GM19455 (cell line): ENCODE measurements at regions not wholly inside any gene's neighbourhood (a gene's known extent, or its start where the extent isn't known, plus 50 kb on each side); places are given as distances from the start of the nearest gene placed in this dataset.

Experiments used
- ATAC-seq: cut with Tn5 transposase; IDR thresholded peaks from one replicate; pipeline ENCODE4 v1.9.1; 2021; ENCODE audit not compliant: unreplicated experiment

GRCh38 chr3:106794442-106794841 is 582.8 kb upstream of the CCDC54 start:
- ATAC-seq, result no peak

- no peak for ATAC-seq
Observed at GRCh38 chr3:106795553-106795952, 581.7 kb upstream of the CCDC54 start.

- no peak for ATAC-seq
Observed at GRCh38 chr3:106797461-106797860, 579.8 kb upstream of the CCDC54 start.

- ATAC-seq, result no peak
Observed at GRCh38 chr3:106805625-106806024, 571.6 kb upstream of the CCDC54 start.

- ATAC-seq, result no peak
Observed at GRCh38 chr3:106806964-106807363, 570.3 kb upstream of the CCDC54 start.

- no peak for ATAC-seq
Observed at GRCh38 chr3:106809041-106809440, 568.2 kb upstream of the CCDC54 start.

- ATAC-seq, result no peak
Observed at GRCh38 chr3:106809623-106810299, 567.5 kb upstream of the CCDC54 start.

GRCh38 chr3:106810300-106810875 is 566.9 kb upstream of the CCDC54 start:
- no peak for ATAC-seq

- no peak for ATAC-seq
Observed at GRCh38 chr3:106811376-106811775, 565.9 kb upstream of the CCDC54 start.

GRCh38 chr3:106813742-106814141 is 563.5 kb upstream of the CCDC54 start:
- ATAC-seq, result no peak

GRCh38 chr3:106814231-106814630 is 563.0 kb upstream of the CCDC54 start:
- ATAC-seq, result no peak

- no peak for ATAC-seq
Observed at GRCh38 chr3:106816838-106817237, 560.4 kb upstream of the CCDC54 start.

- no peak for ATAC-seq
Observed at GRCh38 chr3:106817706-106818105, 559.5 kb upstream of the CCDC54 start.

GRCh38 chr3:106819440-106819839 is 557.8 kb upstream of the CCDC54 start:
- no peak for ATAC-seq

- no peak for ATAC-seq
Observed at GRCh38 chr3:106820726-106821362, 556.4 kb upstream of the CCDC54 start.

GRCh38 chr3:106821801-106822200 is 555.4 kb upstream of the CCDC54 start:
- no peak for ATAC-seq

GRCh38 chr3:106822204-106822603 is 555.0 kb upstream of the CCDC54 start:
- ATAC-seq, result no peak

- no peak for ATAC-seq
Observed at GRCh38 chr3:106823701-106824100, 553.5 kb upstream of the CCDC54 start.

- ATAC-seq, result no peak
Observed at GRCh38 chr3:106824856-106825255, 552.4 kb upstream of the CCDC54 start.

- no peak for ATAC-seq
Observed at GRCh38 chr3:106825962-106826605, 551.2 kb upstream of the CCDC54 start.

GRCh38 chr3:106826791-106827311 is 550.4 kb upstream of the CCDC54 start:
- no peak for ATAC-seq
